ENCODE measurements at regions not wholly inside any gene's neighbourhood (a gene's known extent, or its start where the extent isn't known, plus 50 kb on each side); places are given as distances from the start of the nearest gene placed in this dataset.

GRCh38 chr5:2123874-2124273 is 241.1 kb upstream of the IRX4 start:
- 77% methylated on average over 2 of the region's 7 CpGs for WGBS (ENCODE audit: insufficient coverage)
- Histone ChIP-seq H3K4me1 (ENCODE audit: control insufficient read depth, insufficient read depth, low read length) (peaks cover 3% of the 10 kb centered on the region), H3K27ac (ENCODE audit: low read length) (no peak overlapping the region), H3K27me3 (ENCODE audit: control insufficient read depth, insufficient read depth, low read length) (peaks cover 3% of the 10 kb centered on the region), H3K4me3 (ENCODE audit: low read length) (no peak overlapping the region), H3K9me3 (replicated peaks; ENCODE audit: control insufficient read depth, low read depth, low read length) (no peaks in the 10 kb centered on the region), H3K36me3 (ENCODE audit: control insufficient read depth, insufficient read depth, low read length) (no peaks in the 10 kb centered on the region)
- no peak for DNase-seq

- no peak overlapping the region for H3K4me3 ChIP-seq (ENCODE audit: low read length)
- H3K27ac ChIP-seq (ENCODE audit: low read length): no peak overlapping the region
- no peaks in the 10 kb centered on the region for H3K9me3 ChIP-seq (replicated peaks; ENCODE audit: control insufficient read depth, low read depth, low read length)
- no peaks in the 10 kb centered on the region for H3K4me1 ChIP-seq (ENCODE audit: control insufficient read depth, insufficient read depth, low read length)
- DNase-seq: no peak
- no peaks in the 10 kb centered on the region for H3K27me3 ChIP-seq (ENCODE audit: control insufficient read depth, insufficient read depth, low read length)
- no peaks in the 10 kb centered on the region for H3K36me3 ChIP-seq (ENCODE audit: control insufficient read depth, insufficient read depth, low read length)
- WGBS (ENCODE audit: insufficient coverage): no CpG with 5 or more reads among the region's 4 CpGs
Measured at GRCh38 chr5:2120361-2120760, 237.6 kb upstream of the IRX4 start.

DNA sequence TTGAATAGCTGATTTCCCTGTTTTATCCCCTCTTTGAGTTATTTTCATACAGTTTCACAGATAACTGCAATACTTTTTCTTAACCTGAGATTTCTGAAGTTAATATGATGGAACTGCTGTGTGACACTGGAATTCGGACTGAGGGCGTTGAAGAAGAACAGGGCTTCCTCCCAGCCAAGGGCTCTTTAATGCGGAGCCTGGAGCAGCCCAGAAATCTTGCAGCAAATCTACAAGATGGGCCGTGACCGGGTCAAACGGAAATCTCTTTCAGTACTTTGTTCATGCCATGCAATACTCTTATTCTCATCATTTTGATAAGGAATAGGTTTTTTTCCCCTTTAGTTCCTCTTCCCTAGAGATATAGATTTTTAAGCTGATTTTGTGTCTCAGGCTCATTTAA is 236.8 kb upstream of the IRX4 start:
- WGBS (ENCODE audit: insufficient coverage): 29% methylated on average over 3 of the region's 6 CpGs
- Histone ChIP-seq H3K4me1 (ENCODE audit: control insufficient read depth, insufficient read depth, low read length) (no peaks in the 10 kb centered on the region), H3K9me3 (replicated peaks; ENCODE audit: control insufficient read depth, low read depth, low read length) (no peaks in the 10 kb centered on the region)

DNA sequence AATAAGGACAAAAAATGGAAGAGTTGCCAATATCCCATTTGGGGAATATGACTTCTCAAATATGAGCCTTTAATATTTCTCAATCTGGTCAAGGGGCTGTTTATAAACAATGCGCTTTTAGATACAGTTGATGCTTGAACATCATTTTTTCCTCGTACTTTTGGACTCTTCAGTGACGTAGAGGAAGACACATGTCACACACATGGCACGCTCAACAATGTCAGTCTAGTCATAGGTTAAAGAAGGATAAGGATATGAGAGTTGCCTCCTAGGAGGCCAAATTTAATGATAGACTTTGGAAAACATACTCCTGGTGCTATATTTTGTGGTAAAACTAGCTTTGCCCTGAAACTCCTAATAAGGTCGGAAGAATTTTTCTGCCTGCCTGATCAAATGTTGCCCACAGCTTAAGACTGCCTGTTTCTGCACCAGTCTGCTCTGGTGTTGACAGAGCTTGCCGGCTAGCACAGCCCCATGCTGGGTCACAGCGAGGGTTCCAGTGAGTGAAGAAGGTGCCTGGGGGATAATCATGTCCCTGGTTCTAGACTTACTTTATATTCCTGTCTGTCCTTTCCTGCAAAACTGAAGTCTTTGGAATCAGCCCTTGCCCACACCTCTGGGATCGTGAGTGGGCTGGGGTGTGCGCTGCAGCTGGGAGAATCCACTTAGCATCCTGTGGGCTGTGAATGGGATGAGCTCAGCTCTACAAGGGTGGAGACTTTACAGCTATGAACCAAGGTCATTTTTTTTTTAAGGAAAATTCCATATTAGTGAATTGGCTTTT is 230.8 kb upstream of the IRX4 start:
- WGBS (ENCODE audit: insufficient coverage): 73% methylated on average over 5 of the region's 9 CpGs
- Histone ChIP-seq H3K4me3 (ENCODE audit: low read length) (no peak overlapping the region), H3K9me3 (replicated peaks; ENCODE audit: control insufficient read depth, low read depth, low read length) (no peaks in the 10 kb centered on the region), H3K36me3 (ENCODE audit: control insufficient read depth, insufficient read depth, low read length) (no peaks in the 10 kb centered on the region), H3K27ac (ENCODE audit: low read length) (no peak overlapping the region), H3K27me3 (ENCODE audit: control insufficient read depth, insufficient read depth, low read length) (peaks cover 2% of the 10 kb centered on the region), H3K4me1 (ENCODE audit: control insufficient read depth, insufficient read depth, low read length) (no peaks in the 10 kb centered on the region)
- no peak for DNase-seq

More for the DNA sequence above, 236.8 kb upstream of the IRX4 start:
- Histone ChIP-seq H3K4me3 (ENCODE audit: low read length) (no peak overlapping the region), H3K36me3 (ENCODE audit: control insufficient read depth, insufficient read depth, low read length) (no peaks in the 10 kb centered on the region), H3K27ac (ENCODE audit: low read length) (no peak overlapping the region), H3K27me3 (ENCODE audit: control insufficient read depth, insufficient read depth, low read length) (no peaks in the 10 kb centered on the region)
- no peak for DNase-seq

- Histone ChIP-seq H3K27me3 (ENCODE audit: control insufficient read depth, insufficient read depth, low read length) (peaks cover 2% of the 10 kb centered on the region), H3K27ac (ENCODE audit: low read length) (no peak overlapping the region), H3K9me3 (replicated peaks; ENCODE audit: control insufficient read depth, low read depth, low read length) (no peaks in the 10 kb centered on the region), H3K4me3 (ENCODE audit: low read length) (no peak overlapping the region), H3K36me3 (ENCODE audit: control insufficient read depth, insufficient read depth, low read length) (no peaks in the 10 kb centered on the region), H3K4me1 (ENCODE audit: control insufficient read depth, insufficient read depth, low read length) (no peaks in the 10 kb centered on the region)
- DNase-seq: no peak
- 68% methylated on average over 20 of the region's 28 CpGs for WGBS (ENCODE audit: insufficient coverage)
Measured at GRCh38 chr5:2112173-2113025, 229.7 kb upstream of the IRX4 start.

- Histone ChIP-seq H3K4me3 (ENCODE audit: low read length) (no peak overlapping the region), H3K9me3 (replicated peaks; ENCODE audit: control insufficient read depth, low read depth, low read length) (no peaks in the 10 kb centered on the region), H3K36me3 (ENCODE audit: control insufficient read depth, insufficient read depth, low read length) (no peaks in the 10 kb centered on the region), H3K27ac (ENCODE audit: low read length) (no peak overlapping the region), H3K4me1 (ENCODE audit: control insufficient read depth, insufficient read depth, low read length) (no peaks in the 10 kb centered on the region), H3K27me3 (ENCODE audit: control insufficient read depth, insufficient read depth, low read length) (peaks cover 2% of the 10 kb centered on the region)
- WGBS (ENCODE audit: insufficient coverage): 90% methylated on average over 30 of the region's 36 CpGs
- no peak for DNase-seq
Measured at GRCh38 chr5:2111569-2112105, 228.9 kb upstream of the IRX4 start.

DNA sequence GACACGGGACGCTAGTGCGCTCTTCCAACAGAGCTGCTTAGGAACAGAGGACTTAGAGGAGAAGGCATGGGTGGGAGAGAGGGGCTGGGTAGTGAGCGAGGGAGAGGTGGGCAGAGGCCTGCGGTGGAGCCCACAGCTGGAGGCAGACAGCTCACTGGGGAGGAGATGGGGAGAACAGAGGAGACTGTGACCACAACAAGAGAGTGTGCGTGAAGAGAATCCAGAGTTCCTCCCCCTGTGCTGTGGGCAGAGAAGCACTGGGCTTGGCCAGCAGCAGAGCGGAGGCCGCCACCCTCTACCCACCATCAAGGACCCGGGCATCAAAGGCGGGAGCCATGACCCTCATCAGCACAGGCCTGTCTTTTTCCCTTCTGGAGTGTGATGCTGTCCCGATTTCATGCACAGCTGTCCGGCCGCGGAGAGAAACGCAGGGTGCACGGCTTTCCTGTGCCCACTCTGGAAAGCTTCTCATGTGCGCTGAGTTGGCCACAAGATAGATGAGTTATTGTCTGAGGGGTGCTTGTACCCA is 228.3 kb upstream of the IRX4 start:
- Histone ChIP-seq H3K4me3 (ENCODE audit: low read length) (no peak overlapping the region), H3K9me3 (replicated peaks; ENCODE audit: control insufficient read depth, low read depth, low read length) (no peaks in the 10 kb centered on the region), H3K36me3 (ENCODE audit: control insufficient read depth, insufficient read depth, low read length) (no peaks in the 10 kb centered on the region), H3K4me1 (ENCODE audit: control insufficient read depth, insufficient read depth, low read length) (no peaks in the 10 kb centered on the region), H3K27ac (ENCODE audit: low read length) (no peak overlapping the region), H3K27me3 (ENCODE audit: control insufficient read depth, insufficient read depth, low read length) (peaks cover 2% of the 10 kb centered on the region)
- 79% methylated on average over 14 of the region's 17 CpGs for WGBS (ENCODE audit: insufficient coverage)
- no peak for DNase-seq

DNA sequence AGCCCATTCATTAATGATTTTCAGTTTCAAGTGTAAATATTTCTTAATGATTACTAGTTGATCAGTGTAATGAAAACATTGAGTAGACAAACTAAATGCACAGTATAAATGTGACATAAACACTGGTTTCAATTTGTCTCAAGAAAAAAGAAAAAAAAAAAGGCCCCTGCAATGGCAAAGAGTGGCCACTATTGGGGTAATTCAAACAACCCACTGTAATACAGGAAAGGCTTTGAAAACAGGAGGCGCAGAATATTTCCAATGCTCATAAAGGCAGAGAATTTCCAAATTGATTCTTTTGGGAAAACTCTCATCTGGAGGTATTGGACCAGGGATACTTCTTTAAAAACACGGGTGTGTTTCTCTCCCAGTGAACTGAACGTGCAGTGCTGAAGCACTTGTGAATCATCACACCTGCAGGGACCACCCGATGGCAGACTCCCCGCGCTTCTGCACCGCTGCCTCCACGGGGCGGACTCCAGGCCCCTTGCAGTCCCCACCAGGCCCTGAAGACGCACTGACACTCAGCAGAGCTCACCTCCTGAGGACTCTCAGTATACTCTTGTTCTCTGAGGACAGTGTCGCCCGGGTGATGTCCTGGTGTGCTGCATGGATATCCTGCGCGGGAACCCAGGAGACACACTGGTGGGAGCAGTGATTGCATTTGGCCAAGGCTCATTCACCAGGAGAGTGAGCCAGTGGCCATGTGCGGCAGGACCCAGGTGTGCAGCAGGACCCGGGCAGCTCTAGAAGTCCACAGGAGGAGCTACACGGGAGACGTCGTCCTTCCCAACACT is 227.6 kb upstream of the IRX4 start:
- WGBS (ENCODE audit: insufficient coverage): 75% methylated on average over 16 of the region's 19 CpGs
- peaks cover 2% of the 10 kb centered on the region for H3K27me3 ChIP-seq (ENCODE audit: control insufficient read depth, insufficient read depth, low read length)
- no peak overlapping the region for H3K27ac ChIP-seq (ENCODE audit: low read length)
- H3K9me3 ChIP-seq (replicated peaks; ENCODE audit: control insufficient read depth, low read depth, low read length): no peaks in the 10 kb centered on the region
- H3K36me3 ChIP-seq (ENCODE audit: control insufficient read depth, insufficient read depth, low read length): no peaks in the 10 kb centered on the region
- DNase-seq: no peak
- no peaks in the 10 kb centered on the region for H3K4me1 ChIP-seq (ENCODE audit: control insufficient read depth, insufficient read depth, low read length)
- no peak overlapping the region for H3K4me3 ChIP-seq (ENCODE audit: low read length)

DNA sequence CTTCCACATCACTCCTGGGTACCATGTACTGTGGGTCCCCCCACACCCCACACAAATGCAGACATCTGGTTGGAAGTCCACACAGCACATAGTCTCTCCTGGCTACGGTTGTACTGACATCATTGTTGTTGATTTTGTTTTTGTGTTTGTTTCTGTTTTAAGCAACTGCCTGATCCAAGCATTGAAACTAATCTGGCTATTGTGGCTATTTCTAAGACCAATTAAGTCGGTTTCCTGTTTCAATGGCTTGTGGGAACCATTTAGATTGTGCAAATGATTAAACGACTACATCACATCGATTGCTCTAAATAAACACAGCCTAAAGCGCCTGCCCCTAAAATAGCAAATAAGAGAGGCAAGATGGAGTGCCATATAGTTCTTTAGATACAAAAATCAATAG is 226.8 kb upstream of the IRX4 start:
- peaks cover 4% of the 10 kb centered on the region for H3K27me3 ChIP-seq (ENCODE audit: control insufficient read depth, insufficient read depth, low read length)
- H3K9me3 ChIP-seq (replicated peaks; ENCODE audit: control insufficient read depth, low read depth, low read length): no peaks in the 10 kb centered on the region
- no peak overlapping the region for H3K27ac ChIP-seq (ENCODE audit: low read length)
- H3K4me3 ChIP-seq (ENCODE audit: low read length): no peak overlapping the region
- no CpG with 5 or more reads among the region's 5 CpGs for WGBS (ENCODE audit: insufficient coverage)
- H3K4me1 ChIP-seq (ENCODE audit: control insufficient read depth, insufficient read depth, low read length): no peaks in the 10 kb centered on the region
- no peak for DNase-seq
- no peaks in the 10 kb centered on the region for H3K36me3 ChIP-seq (ENCODE audit: control insufficient read depth, insufficient read depth, low read length)
